OCI-LY7 (cell line): ENCODE measurements at regions not wholly inside any gene's neighbourhood (a gene's known extent, or its start where the extent isn't known, plus 50 kb on each side); places are given as distances from the start of the nearest gene placed in this dataset.

Experiments used
- BruUV-seq: library from RNA; stranded (reverse); fragments of 400-500 nt; replicated peaks from 2 replicates; lab custom pipeline; 2021; lab: Mats Ljungman, UMichigan
- CTCF ChIA-PET: fragments of 300-600 bp; sonication (Branson Sonifier 250); formaldehyde crosslinking; loops from one replicate; lab custom pipeline; 2022; ENCODE audit warnings: antibody characterized with exemption; ENCODE audit not compliant: unreplicated experiment; lab: Charles Lee
- POLR2A ChIA-PET: fragments of 300-600 bp; sonication (Branson Sonifier 250); formaldehyde crosslinking; loops from one replicate; lab custom pipeline; 2022; ENCODE audit warnings: antibody characterized with exemption; lab: Charles Lee
- DNase-seq: peaks from one replicate; pipeline ENCODE4 v3.0.0-alpha.2; 2015; ENCODE audit warnings: low spot score
- H2AFZ ChIP-seq: fragments of 200-600 bp; sonication (generic), shearing (Covaris generic); 2 replicates; pipeline ENCODE4 v1.6.1; 2014; ENCODE audit warnings: mild to moderate bottlenecking, antibody characterized with exemption, low read length, moderate library complexity
- H3K27ac ChIP-seq: fragments of 200-600 bp; sonication (generic); 2 replicates; pipeline ENCODE4 v1.5.1; 2014; ENCODE audit warnings: mixed run types, low read depth, mild to moderate bottlenecking, moderate library complexity, low read length, inconsistent platforms; ENCODE audit not compliant: poor library complexity, severe bottlenecking
- H3K36me3 ChIP-seq: fragments of 200-600 bp; sonication (generic); 2 replicates; pipeline ENCODE4 v1.6.1; 2014; ENCODE audit warnings: mild to moderate bottlenecking, antibody characterized with exemption, low read length, moderate library complexity, mixed read lengths; ENCODE audit not compliant: insufficient read depth
- H3K4me1 ChIP-seq: fragments of 200-600 bp; sonication (generic); 2 replicates; pipeline ENCODE4 v1.5.1; 2014; ENCODE audit warnings: mild to moderate bottlenecking, low read length; ENCODE audit not compliant: insufficient read depth, poor library complexity, severe bottlenecking
- H3K4me2 ChIP-seq: fragments of 200-600 bp; sonication (generic); 2 replicates; pipeline ENCODE4 v1.6.1; 2014; ENCODE audit warnings: mild to moderate bottlenecking, low read length
- H3K4me3 ChIP-seq: fragments of 200-600 bp; sonication (generic); 2 replicates; pipeline ENCODE4 v1.5.1; 2014; ENCODE audit warnings: mild to moderate bottlenecking, low read depth, low read length; ENCODE audit not compliant: poor library complexity, severe bottlenecking
- H3K79me2 ChIP-seq: fragments of 200-600 bp; sonication (generic); 2 replicates; pipeline ENCODE4 v1.6.1; 2016; ENCODE audit warnings: low read depth, mild to moderate bottlenecking, low read length, moderate library complexity, mixed read lengths; ENCODE audit not compliant: insufficient read depth
- H3K9me2 ChIP-seq: fragments of 200-600 bp; sonication (generic); 2 replicates; pipeline ENCODE4 v1.6.1; 2016; ENCODE audit warnings: mild to moderate bottlenecking, low read length, mixed read lengths; ENCODE audit not compliant: insufficient read depth
- H3K9me3 ChIP-seq: fragments of 200-600 bp; sonication (generic); 2 replicates; pipeline ENCODE4 v1.6.1; 2014; ENCODE audit warnings: mild to moderate bottlenecking, mixed run types, low read length, mixed read lengths
- H4K20me1 ChIP-seq: fragments of 200-600 bp; sonication (generic); 2 replicates; pipeline ENCODE4 v1.6.1; 2014; ENCODE audit warnings: mild to moderate bottlenecking, antibody characterized with exemption, low read length, moderate library complexity, mixed read lengths; ENCODE audit not compliant: insufficient read depth
- CTCF ChIP-seq: fragments of 200-600 bp; sonication (generic); conservative IDR thresholded peaks from 2 replicates; pipeline ENCODE4 v1.5.1; 2014; ENCODE audit warnings: mild to moderate bottlenecking, antibody characterized with exemption, low read length, moderate library complexity, mixed read lengths
- EZH2phosphoT487 ChIP-seq: fragments of 200-600 bp; sonication (generic); IDR thresholded peaks from 2 replicates; pipeline ENCODE4 v1.6.1; 2018; ENCODE audit warnings: low read depth, borderline replicate concordance, mild to moderate bottlenecking, mixed run types, antibody characterized with exemption, low read length, moderate library complexity, mixed read lengths
- intact Hi-C: fragments of 100-400 bp; cut with micrococcal nuclease; formaldehyde crosslinking; loops from one replicate; pipeline ENCODE4 v1.10.0; 2022; ENCODE audit not compliant: unreplicated experiment

GRCh38 chr2:220562375-220563140 is 935.1 kb downstream of the SLC4A3 start:
- no peaks in the 10 kb centered on the region for H4K20me1 ChIP-seq
- CTCF ChIA-PET, result no interaction called here
- TF ChIP-seq EZH2phosphoT487 (no peak), CTCF (no peak)
- no peak for DNase-seq
- no peak overlapping the region for H2AFZ ChIP-seq
- H3K4me2 ChIP-seq, result no peak overlapping the region
- POLR2A ChIA-PET, result no interaction called here
- H3K36me3 ChIP-seq, result no peaks in the 10 kb centered on the region
- no peak overlapping the region for H3K4me3 ChIP-seq
- H3K27ac ChIP-seq, result no peak overlapping the region
- intact Hi-C loops, result no loop called here
- no peaks in the 10 kb centered on the region for H3K79me2 ChIP-seq
- H3K4me1 ChIP-seq, result no peaks in the 10 kb centered on the region
- BruUV-seq, result no TSS peak
- H3K9me3 ChIP-seq, result no peaks in the 10 kb centered on the region
- no peaks in the 10 kb centered on the region for H3K9me2 ChIP-seq

GRCh38 chr2:220568296-220568695 is 940.9 kb downstream of the SLC4A3 start:
- no peak overlapping the region for H3K4me2 ChIP-seq
- H3K36me3 ChIP-seq, result no peaks in the 10 kb centered on the region
- no peak for DNase-seq
- no peaks in the 10 kb centered on the region for H4K20me1 ChIP-seq
- POLR2A ChIA-PET, result no interaction called here
- intact Hi-C loops, result no loop called here
- no peak for TF ChIP-seq CTCF
- TF ChIP-seq EZH2phosphoT487, result no peak
- H3K9me2 ChIP-seq, result no peaks in the 10 kb centered on the region
- no peaks in the 10 kb centered on the region for H3K79me2 ChIP-seq
- H3K4me1 ChIP-seq, result no peaks in the 10 kb centered on the region
- H3K9me3 ChIP-seq, result no peaks in the 10 kb centered on the region
- no peak overlapping the region for H3K27ac ChIP-seq
- no peak overlapping the region for H3K4me3 ChIP-seq
- no TSS peak for BruUV-seq
- no peak overlapping the region for H2AFZ ChIP-seq
- CTCF ChIA-PET, result no interaction called here

GRCh38 chr2:220569112-220569897 is 941.9 kb downstream of the SLC4A3 start:
- no peak for TF ChIP-seq CTCF
- TF ChIP-seq EZH2phosphoT487, result no peak
- Histone ChIP-seq H3K4me3 (no peak overlapping the region), H3K36me3 (no peaks in the 10 kb centered on the region), H2AFZ (no peak overlapping the region), H3K9me3 (no peaks in the 10 kb centered on the region), H3K79me2 (no peaks in the 10 kb centered on the region), H3K4me2 (no peak overlapping the region), H3K9me2 (no peaks in the 10 kb centered on the region), H4K20me1 (no peaks in the 10 kb centered on the region), H3K27ac (no peak overlapping the region), H3K4me1 (no peaks in the 10 kb centered on the region)
- CTCF ChIA-PET, result no interaction called here
- no TSS peak for BruUV-seq
- POLR2A ChIA-PET, result no interaction called here
- DNase-seq, result no peak
- intact Hi-C loops, result no loop called here
